HG02798 (cell line): ENCODE measurements at regions not wholly inside any gene's neighbourhood (a gene's known extent, or its start where the extent isn't known, plus 50 kb on each side); places are given as distances from the start of the nearest gene placed in this dataset.

Experiments
- ATAC-seq: cut with Tn5 transposase; IDR thresholded peaks from one replicate; pipeline ENCODE4 v1.9.1; 2021; ENCODE audit warnings: mild to moderate bottlenecking; ENCODE audit not compliant: unreplicated experiment, poor library complexity

DNA sequence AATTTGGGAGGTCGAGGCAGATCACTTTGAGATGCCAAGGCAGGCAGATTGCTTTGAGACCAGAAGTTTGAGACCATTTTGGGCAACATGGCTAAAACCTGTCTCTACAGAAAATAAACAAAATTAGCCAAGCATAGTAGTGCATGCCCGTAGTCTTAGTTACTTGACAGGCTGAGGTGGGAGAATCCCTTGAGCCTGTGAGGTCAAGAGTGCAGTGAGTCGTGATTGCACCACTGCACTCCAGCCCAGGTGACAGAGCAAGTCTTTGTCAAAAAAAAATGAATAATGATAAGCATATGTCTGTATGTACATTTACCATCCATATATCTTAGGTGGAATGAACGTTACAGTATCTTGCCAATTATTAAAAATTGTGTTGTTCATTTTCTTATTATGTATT, 2447.7 kb downstream of the PCDH9 start:
- ATAC-seq: no peak

DNA sequence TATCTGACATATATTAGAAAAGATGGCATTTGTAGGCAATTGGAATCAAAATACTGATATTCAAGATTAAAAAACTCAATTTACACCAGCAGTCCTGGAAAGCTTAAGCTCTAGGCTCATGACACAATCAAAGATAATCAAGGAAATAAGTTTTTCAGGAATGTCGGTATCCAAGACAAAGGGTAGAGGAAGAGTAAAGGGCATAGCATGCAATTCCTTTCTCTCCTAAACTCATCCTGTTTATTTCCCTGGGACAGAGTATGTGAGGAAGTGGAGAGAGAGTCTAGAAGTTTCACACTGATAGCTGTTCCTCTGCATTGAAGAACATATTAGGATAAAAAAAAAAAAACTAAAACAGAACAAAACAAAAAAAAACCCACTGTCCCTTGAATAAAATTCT, 2452.1 kb downstream of the PCDH9 start:
- ATAC-seq: no peak

DNA sequence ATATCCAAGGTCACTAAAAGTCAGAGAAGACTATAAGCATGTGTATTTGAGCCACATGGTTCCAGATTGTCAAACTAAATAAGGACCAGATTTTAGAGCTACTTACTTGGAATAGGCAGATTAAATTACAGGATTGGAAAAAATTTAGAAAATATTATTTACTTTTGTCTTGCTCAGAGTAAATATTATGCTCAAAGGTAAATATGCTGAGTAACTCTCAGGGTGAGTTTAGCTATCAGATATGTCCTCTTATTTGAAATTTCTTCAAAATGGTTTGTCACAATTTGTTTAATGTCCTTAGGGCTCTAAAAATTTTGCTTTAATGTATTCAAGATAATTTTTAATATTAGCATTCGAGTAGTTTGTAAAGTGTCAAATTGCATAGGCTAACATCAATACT, 2455.2 kb downstream of the PCDH9 start:
- ATAC-seq: no peak

DNA sequence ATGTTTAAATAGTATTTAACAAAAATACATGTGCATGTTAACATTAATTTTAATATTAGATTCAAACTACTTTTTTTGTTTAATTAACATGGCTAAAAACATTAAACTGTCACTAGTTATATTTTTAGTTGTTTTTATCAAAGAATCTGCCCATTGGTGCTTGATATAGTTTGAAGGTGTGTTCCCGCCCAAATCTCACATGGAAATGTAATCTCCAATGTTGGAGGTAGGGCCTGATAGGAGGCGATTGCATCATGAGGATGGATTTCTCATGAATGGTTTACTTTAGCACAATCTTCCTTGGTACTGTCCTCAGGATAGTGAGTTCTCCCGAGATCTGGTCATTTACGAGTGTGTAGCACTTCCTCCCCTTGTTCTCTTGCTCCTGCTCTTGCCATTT, 2459.4 kb downstream of the PCDH9 start:
- no peak for ATAC-seq

DNA sequence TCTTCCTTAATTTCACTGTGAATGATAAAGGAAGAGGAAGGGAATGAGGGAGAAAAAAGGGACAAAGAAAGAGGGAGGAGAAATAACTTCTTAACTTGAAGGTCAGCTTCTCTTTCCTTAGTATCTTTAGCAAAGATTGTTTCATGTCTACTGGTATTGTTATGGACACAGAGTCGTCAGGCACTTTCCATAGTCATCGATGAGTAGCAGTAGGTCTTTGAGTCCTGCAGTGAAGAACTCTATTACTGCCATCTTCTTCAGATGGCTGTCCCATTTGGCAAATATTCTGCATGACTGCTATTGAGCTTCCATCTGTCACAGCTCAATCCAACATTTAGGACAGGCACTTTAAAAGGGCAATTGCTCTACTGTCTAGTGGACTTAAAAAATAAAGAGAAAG, 2463.1 kb downstream of the PCDH9 start:
- no peak for ATAC-seq

DNA sequence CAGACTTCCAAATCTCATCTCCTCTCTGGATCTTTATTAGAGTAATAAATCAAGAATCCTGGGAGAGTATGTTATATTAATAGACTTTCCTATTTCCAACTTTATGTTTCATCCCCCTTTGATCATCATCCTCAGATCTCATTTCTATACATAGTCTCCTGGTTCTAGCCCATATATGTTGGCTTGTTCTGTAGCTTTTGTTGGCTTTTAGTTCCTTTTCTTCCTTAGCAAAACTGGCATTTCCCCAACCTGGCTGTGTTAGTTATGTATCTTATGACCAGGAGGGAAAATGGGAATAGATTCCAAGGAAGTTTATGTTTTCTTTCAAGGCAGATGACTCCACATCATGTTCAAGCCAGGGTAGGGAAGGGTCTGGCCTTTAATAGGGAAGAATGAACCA, 2464.5 kb downstream of the PCDH9 start:
- ATAC-seq: no peak

DNA sequence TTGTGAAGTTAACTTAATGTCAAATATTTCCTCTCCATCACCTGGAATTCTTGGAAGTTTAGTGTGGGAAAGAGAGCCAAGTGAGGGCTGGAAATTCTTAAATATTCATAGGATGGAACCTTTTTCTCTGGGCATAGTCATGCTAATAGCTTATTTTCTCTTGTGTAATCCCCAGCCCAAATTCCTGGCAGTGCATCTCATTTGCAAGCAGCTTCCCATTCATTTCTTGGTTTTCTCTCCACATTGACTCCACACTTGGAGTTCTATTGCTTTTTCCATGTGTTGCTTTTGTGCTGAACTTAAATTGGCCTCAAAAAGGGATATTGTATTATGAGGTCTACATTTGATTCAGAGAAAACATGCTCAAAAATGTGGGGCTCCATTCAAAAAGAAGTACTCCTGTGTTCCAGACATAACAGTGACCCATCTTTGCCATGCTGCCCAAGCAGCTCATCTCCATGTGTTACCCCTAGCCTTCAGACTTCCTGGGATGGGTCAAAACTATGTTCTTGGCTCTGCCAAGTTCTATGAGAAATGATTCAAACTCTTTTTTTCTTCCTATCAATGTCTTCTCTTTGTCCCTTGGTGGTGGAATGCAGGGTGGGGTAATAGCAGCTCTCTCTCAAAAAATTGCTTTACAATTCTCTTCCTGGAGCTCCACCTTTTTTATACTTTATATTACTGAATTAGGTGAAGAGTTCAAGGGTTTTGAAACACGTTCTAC, 2471.5 kb downstream of the PCDH9 start:
- no peak for ATAC-seq

DNA sequence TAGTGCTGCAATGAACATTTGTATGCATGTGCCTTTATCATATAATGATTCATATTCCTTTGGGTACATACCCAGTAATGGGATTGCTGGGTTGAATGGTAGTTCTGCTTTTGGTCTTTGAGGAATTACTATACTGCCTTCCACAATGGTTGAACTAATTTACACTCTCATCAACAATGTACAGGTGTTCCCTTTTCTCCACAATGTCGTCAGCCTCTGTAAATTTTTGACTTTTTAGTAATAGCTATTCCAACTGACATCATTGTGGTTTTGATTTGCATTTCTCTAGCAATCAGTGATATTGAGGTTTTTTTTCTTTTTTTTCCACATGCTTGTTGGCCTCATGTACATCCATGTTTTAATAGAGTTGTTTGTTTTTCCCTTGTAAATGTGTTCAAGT, 2473.5 kb downstream of the PCDH9 start:
- ATAC-seq: no peak

DNA sequence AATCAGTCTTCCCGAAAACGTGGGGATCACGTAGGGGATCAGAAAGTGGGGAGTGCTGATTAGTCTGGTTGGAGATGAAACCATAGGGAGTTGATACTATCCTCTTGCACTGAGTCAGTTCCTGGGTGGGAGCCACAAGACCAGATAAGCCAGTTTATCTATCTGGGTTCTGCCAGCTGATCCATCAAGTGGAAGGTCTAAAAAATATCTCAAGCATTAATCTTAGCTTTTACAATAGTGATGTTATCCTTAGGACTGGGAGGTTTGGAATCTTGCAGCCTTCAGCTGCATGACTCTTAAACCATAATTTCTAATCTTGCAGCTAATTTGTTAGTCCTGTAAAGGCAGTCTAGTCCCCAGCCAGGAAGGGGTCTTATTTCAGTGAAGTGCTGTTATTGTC, 2474.2 kb downstream of the PCDH9 start:
- no peak for ATAC-seq

DNA sequence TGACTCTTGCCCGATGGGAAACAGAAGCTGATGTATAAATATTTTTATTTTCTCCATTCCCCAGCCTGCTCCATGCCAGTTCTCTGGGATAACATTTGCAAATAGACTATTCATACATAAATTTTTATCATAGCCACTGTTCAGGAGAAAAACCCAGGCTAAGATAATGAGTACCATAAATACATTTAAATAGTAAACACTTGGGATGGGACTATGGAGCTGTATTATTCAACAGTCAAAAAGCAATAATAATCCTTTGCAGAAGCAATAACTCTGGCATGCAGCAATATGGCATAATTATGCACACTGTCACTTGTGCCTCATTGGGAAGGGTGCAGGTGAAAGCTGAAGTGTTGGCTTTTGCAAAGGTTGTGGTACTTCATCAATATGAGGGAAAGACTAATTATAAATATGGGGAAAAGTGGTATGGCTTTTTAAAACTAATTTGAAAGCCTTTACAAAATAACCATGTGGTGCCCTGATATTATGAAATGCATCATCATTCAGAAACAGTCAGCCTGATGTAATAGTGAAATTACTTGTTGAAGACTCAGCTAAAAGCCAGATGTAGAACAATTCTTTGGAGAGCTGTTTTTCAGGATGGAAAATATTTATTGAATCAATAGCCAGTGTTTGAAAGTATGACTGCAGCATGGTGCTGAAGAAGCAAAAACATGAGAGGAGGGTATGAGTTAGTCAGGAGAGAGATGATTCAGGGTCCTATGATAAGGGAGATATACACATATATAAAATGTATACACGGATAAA, 2476.7 kb downstream of the PCDH9 start:
- no peak for ATAC-seq

DNA sequence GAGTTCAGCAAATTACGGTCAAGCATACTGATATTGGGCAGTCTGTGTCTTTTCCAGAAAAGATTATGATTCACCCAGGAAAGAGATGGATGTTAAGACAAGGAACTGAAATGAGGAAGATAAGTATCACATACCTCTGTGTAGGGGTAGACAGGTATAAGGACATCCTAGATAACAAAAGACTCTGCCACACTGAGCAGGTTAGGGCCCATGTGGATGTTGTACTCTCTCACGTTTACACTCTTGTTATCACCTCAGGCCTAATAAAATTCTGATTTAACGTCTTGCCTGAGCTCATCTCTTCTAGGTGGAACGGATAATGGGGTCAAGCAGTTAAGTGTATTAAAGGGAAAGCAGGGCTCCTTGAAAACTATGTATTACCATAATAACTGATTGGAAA, 2480.8 kb downstream of the PCDH9 start:
- ATAC-seq: no peak

DNA sequence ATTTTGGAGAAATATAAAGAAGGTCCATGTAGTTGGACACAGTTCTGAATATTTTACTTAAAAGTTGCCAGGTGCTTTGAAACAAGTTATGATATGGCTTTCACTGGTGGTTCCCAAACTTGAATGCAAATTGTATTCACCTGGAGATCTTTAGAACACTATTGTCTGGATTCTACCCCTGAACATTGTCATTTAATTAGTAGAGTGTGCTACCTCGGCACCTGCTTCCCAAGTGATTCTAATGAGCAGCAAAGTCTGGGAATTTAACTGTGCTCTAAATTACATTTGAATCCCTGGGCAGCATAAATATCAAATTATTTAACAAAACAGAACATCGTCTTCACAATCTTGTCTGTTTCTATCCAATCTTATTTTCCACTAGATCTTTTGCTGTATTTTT, 2483.3 kb downstream of the PCDH9 start:
- ATAC-seq: no peak

DNA sequence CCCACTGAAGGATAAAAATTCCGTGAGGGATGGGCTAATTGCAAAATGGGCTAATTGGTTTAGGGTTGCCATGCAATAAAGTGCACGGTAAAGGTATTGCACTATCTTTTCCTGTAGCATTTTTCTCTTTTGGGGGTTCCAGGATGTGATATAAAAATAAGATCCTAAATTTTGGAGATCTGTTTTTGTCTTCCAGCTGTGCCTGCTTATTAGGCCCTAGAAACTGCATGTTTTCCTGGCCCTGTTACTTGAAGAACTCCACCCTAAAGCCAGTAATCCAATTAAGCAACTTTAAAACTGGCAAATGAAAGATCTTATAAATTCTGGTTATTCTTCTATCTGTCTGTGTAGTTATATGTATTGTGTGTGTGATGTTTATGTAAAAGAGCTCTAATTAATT, 2489.6 kb downstream of the PCDH9 start:
- ATAC-seq: no peak

DNA sequence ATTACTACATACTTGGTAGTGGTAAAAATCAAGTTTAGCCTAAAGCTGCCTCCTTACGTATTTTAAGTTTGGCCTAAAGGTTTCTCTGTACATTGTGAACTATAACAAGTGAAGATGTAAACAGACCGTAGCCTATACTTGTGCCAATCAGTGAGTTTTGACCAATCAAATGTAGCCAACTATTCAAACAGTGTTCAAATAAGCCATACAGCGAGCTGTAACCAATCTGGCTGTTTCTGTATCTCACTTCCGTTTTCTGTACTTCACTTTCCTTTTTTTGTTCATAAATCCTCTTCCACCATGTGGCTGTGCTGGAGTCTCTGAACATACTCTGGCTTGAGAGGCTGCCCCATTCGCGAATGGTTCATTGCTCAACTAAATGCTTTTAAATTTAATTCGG, 2504.6 kb downstream of the PCDH9 start:
- no peak for ATAC-seq

DNA sequence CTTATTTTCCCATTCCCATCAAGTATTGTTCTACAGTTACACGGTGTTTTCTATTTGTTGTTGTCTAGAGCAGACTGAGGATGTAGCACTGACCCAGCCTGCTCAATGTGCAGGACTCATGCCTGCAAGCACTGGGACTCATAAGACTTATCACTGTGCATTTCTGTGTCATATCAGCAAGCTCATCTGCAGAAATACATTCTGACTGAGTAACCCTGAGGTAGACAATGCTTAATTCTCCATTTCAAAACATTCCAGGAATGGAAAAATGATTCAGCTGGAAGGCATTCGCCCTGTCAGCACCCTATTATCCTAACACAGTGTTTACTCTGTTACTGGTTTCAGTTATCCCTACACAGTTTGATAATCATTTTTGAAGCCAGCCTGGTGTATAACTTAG, 2506.4 kb downstream of the PCDH9 start:
- no peak for ATAC-seq

DNA sequence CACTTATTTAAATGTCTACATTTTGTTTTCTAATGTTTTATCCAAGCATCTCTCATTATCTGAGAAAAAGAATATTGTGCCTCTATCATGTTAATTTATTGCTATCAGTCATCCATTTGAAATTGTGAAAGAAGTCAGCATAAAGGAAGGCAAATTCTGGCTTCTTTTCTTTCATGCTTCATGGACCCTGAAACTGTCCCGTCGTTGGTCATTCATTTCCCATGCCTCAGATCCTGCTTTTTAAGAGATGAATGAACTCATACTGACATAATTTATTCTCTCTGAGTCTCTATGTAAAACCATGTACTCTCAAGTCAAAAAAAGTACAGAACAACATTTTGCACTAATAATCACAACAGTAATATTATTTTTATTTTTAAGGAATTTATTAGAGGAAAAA, 2512.0 kb downstream of the PCDH9 start:
- ATAC-seq: no peak

DNA sequence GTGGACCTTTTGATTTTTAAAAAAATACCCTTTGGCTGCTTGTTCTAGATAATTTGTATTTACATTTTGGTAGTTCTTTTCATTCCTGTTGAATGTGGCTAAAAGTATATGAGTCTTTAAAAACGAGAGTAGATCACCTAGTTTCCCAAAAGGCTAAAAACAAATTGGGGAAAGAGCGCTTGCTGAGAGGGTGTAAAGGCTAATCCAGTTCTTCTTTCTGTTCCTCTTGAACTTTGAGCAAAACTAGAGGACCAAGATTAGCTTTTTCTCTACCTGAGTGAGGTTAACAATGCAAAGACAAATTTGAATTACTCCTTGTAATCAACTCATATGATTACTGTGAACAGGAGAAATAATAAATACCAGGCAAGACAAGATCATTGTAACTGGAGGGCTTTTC, 2513.2 kb downstream of the PCDH9 start:
- ATAC-seq: no peak

DNA sequence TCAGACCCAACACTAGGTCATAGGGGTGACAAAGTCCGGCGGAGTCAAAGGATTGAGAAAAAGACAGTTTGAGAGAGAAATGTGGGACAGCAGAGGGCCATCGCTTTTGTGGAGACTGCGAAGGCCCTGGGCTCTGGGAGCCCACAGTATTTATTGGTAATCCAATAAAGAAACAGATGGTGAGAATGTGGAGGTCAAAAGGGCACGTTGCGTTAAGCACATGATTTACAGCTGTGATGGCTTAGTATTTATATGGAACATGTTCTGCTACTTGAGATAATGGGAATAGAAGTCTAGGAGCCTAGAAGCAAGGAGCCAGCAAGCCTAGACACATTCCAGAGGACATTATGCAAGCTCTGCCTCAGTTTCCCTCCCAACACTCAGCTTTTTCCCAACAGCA, 2521.1 kb downstream of the PCDH9 start:
- no peak for ATAC-seq

DNA sequence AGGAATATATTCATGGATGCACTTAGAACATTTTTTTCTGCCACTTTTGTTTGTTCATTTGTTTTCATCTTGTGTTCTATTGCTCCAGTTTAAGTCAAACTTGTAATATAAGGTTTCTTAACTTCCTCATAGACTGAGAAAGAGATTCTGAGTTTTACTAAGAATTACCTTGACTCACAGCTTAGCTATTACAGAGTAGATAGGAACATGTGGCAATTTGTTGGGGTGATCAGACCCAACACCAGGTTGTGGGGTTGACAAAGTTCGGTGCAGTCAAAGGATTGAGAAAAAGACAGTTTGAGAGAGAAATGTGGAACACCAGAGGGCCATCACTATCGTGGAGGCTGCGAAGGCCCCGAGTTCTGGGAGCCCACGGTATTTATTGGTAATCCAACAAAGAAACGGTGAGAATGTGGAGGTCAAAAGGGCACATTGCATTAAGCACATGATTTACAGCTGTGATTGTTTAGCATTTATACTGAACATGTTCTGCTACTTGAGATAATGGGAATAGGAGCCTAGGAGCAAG, 2526.0 kb downstream of the PCDH9 start:
- no peak for ATAC-seq

DNA sequence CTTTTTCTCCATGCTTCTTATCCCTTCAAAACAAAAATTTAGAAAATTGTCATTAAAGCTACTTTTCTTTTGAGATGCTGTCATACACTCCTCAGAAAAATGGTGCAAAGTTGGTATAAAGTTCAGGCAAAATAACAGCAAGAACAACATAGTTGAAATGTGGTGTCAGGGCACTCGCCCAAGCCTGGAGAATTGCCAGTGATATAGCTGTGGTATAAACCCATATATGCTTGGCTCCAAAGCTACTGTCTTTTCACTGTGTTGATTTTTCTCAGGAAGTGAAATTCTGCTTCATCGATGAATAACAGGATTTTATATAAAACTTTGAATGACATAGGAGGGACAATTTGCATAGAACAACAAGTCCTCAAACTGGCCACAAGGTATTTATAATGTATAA, 2532.9 kb downstream of the PCDH9 start:
- ATAC-seq: no peak

DNA sequence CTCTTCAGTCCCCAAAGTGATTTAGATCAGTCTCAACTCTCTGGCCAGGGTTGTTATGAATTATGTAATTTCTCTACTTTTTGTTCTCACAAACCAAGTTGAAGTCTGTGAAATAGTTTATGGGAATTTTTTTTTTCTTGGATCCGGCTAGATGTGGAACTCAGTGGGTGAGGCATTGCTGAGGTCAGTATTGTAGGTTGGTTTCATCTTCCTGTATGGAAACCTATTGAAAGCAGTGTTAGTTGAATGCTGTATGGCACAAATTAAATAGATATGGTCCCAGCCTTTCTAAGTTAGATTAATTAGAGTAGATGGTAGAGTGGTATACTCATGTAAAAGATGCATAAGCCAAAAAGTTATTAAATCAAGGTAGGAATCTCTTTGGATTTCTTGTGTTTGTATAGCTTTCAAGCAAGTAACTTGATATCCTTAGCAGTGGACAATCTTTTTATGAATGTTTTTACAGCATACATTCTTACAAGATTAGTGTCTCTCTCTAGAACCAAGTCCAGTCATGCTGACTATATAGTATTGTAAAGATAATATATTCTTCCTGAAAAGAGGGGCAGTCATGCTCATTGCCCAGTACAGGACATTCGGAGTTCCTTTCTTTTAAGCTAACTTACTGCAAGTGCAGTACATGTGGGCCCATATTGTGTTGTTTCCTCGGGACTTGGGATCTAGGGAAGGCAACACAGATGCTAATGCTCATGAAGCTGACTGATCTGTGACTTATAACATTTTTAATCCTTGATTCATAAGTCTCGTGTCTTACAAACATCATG, 2541.1 kb downstream of the PCDH9 start:
- ATAC-seq: no peak
